Inflammatory macrophage treated with lipopolysaccharide for 1 hour (primary cell): ENCODE measurements at regions not wholly inside any gene's neighbourhood (a gene's known extent, or its start where the extent isn't known, plus 50 kb on each side); places are given as distances from the start of the nearest gene placed in this dataset.
"Not testable (repeated sequence)": the region's sequence is repeated elsewhere in the genome, so short reads cannot be mapped to it uniquely, and the experiment has no call there.

Source experiments
- DNase-seq, 2 donors: peaks; one replicate each; pipeline ENCODE4 v3.0.0-alpha.2; 2020 to 2022

DNA sequence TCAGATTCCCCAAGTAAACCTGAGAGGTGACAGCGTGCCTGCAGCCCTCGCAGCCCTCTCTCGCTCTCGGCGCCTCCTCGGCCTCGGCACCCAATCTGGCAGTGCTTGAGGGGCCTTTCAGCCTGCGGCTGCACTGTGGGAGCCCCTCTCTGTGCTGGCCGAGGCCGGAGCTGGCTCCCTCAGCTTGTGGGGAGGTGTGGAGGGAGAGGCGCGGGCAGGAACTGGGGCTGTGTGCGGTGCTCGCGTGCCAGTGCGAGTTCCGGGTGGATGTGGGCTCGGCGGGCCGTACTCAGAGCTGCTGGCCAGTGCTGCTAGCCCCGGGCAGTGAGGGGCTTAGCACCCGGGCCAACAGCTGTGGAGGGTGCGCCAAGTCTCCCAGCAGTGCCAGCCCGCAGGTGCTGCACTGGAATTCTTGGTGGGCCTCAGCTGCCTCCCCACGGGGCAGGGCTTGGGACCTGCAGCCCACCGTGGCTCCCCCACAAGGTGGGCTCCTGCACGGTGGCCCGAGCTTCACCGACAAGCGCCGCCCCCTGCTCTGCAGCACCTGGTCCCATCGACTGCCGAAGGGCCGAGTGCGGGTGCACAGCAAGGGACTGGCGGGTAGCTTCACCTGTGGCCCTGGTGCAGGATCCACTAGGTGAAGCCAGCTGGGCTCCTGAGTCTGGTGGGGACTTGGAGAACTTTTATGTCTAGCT lies 809.7 kb upstream of the ADGRB3 start:
- no peak for DNase-seq

DNA sequence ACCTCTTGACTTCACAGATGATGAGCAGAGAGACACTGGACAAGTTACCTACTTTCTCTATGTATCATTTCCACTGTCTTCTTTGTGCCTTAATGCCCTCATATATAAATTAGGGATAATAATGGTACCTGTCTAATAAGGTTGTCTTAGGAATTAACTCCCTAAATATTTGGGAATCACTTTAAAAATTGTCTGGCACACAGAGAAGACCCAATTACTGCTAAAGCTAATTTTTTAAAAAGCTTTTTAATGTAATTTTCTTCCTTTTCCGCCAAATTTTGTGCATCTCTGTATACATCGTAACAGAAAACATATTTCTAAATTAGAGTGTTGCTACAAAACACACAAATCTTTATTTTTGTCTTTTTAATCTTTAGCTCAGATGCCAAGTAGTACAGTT lies 816.8 kb upstream of the ADGRB3 start:
- DNase-seq = no peak

DNA sequence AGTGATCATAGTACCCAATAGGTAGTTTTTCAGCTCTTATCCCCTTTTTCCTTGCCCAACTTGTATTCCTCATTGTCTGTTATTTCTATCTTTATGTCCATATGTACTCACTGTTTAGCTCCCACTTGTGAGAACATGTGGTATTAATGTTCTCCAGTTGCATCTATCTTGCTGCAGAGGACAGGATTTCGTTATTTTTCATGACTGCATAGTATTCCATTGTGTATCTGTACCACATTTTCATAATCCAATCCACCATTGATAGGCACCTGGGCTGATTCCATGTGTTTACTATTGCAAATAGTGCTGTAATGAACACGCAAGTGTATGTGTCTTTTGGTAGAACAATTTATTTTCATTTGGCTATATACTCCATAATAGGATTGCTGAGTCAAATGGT lies 819.5 kb upstream of the ADGRB3 start:
- DNase-seq = no peak

DNA sequence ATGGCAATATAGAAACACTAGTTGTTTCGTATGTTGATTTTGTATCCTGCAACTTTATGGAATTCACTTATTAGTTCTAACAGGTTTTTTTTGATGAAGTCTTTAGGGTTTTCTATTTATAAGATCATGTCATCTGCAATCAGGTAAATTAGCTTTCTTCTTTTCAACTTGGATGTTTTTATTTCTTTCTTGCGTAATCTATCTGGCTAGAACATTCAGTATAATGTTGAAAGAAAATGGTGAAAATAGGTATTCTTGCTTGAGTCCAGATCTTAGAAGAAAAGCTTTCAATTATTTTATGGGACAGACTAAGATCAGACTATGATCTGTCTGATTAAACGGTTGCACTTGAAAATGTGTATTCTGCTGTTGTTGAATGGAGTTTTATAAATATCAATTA lies 820.8 kb upstream of the ADGRB3 start:
- no peak for DNase-seq

DNA sequence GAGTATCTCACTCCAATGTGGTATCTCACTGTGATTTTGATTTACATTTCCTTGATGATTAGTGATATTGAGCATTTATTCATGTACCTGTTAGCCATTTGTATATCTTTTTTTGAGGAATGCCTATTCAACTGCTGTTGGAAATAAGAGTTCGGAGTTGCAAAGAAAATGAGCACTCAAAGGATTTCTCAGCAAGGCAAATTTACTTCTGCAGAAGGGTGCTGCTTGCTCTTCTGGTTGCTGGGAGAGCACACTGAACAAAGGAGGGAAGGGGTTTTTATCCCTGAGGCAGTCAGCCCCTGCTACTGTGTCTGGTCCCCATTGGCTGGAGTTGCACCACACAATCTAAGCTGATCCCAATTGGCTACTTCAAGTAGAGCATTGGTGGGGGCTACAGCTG lies 822.4 kb upstream of the ADGRB3 start:
- DNase-seq = no peak

DNA sequence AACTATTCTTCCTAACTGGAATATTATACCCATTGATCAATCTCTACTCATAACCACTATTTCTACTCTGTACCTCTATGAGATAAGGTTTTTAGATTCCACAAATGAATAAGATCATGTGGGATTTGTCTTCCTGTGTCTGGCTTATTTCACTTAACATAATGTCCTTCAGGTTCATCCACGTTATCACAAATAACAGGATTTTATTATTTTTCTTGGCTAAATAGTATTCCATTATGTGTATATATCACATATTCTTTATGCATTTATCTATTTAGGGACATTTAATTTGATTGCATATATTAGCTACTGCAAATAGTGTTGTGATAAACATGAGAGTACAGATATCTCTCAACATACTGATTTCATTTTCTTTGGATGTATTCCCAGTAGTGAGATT lies 823.0 kb upstream of the ADGRB3 start:
- DNase-seq = no peak

DNA sequence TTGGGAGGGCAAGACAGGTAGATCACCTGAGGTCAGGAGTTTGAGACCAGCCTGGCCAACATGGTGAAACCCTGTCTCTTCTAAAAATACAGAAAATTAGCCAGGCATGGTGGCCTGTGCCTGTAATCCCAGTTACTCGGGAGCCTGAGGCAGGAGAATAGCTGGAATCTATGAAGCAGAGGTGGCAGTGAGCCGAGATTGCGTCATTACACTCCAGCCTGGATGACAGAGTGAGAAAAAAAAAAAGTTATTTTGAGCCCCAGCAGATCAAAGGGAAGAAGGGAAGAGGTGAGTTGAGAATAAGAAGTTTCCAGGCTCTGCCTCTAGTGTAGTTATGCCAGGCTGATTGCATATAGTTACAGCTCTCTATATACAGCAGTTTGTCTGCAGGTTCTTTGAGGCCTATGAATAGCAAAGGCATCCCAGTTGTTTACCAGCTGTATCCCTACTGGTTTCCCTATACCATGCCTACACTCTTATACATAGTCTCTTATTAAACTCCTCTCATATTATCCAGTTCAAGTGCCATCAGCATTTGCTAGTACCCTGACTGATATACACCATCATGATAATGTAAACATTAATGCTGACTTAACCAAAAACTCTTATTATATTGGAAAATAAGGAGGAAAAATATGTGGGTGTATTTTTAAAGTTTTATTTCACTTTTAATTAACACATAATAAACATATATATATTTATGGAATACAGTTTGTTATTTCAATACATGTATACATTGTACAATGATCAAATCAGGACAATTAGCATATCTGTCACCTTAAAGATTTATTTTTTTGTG lies 823.6 kb upstream of the ADGRB3 start:
- DNase-seq = no peak

DNA sequence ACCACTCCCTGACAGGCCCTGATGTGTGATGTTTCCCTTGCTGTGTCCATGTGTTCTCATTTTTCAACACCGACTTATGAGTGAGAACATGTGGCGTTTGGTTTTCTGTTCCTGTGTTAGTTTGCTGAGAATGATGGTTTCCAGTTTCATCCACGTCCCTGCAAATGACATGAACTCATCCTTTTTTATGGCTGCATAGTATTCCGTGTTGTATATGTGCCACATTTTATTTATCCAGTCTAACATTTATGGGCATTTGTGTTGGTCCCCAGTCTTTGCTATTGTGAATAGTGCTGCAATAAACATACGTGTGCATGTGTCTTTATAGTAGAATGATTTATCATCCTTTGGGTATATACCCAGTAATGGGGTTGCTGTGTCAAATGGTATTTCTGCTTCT lies 830.3 kb upstream of the ADGRB3 start:
- not testable (repeated sequence) for DNase-seq

DNA sequence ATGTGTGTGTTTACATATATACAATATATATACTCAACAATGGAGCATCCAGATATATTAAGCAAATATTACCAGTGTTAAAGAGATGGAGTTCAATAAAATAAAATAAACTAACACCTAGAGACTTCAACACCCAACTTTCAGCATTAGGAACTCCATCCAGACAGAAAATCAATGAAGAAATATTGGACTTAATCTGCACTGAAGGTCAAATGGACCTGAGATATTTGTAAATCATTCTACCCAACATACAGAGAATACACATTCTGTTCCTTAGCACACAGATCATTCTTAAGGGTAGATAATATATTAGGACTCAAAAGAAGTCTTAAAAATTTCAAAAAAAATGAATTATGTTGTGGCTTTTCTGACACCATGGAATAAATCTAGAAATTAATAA lies 832.3 kb upstream of the ADGRB3 start:
- no peak for DNase-seq

DNA sequence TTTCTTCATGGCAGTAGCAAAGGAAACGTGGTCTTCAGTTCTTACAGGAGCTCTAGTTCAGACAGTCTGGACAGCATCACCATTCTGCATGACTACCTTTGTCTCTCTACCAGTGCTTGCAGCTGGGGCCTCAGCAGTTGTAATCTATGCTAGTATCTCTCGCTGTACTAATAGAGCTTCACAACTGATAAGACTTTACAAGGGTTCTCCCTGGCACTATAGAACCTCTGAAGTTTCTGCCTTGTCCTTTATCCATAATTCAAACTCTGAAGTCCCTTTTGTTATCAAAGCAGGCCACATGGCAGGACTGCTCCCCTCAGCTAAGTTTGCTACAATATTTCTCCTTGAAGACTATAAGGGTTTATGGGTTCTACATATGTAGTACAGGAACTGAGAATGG lies 842.1 kb upstream of the ADGRB3 start:
- no peak for DNase-seq

DNA sequence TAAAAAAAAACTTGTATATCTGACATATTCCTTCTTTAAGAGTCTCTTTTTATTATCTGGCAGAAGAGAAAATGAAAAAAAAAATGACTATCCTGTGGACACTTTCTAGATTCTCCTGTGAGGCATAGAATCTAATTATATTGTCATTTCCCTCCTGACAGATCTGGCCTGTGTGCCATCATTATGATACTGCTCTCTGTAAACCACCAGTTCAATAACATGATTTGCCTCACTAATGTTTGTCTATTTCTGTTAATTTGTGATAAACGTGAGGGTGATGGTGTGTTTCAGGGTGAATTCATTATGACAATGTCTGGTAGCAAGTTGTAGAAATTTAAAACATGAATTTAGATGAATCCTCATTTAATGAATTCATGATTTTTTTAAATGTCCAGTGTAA lies 844.5 kb upstream of the ADGRB3 start:
- DNase-seq = no peak

DNA sequence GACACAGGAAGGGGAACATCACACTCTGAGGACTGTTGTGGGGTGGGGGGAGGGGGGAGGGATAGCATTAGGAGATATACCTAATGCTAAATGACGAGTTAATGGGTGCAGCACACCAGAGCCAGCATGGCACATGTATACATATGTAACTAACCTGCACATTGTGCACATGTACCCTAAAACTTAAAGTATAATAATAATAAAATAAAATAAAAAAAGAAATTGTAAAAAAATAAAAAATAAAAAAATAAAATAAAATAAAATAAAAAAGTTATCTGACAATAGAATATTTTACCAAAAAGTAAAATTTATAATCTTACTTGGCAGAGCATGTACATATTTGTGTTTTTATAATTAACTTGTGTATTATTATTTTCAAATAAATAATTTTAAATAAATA lies 848.0 kb upstream of the ADGRB3 start:
- not testable (repeated sequence) for DNase-seq

DNA sequence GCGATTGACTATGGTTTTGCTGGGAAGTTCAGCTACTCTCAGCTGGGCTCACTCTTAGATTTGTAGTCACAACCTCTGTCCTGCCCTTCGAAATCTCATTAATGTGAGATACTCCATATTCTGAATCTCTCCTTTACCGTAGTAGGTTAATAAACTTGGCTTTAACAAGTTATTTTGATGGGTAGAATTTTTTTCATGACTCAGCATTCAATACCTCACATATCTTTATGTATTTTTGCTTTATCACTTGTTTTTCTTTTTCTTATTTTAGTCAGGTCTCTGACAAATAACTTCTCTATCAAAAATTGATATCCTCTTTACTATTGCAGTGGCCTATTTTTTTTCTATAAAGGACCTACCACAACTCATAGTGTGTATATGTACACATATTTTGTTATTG lies 855.2 kb upstream of the ADGRB3 start:
- DNase-seq = no peak

DNA sequence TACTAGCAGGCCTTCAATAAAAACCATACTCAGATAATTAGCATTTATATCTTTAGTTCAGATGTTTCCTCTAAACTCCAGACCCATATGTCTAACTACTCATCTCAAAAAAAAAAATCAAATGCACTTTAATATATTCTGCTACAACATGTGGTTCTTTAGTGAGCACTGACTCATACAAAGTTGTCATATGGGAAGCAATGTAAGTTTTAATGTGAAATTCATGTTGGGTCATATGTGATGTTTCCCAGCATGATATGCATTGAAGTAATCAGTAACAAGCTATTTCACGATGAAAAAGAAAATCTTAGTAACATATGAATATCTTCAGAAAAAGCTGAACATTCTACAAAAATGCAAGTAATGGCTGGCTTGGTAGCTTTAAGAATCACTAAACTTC lies 859.7 kb upstream of the ADGRB3 start:
- no peak for DNase-seq

DNA sequence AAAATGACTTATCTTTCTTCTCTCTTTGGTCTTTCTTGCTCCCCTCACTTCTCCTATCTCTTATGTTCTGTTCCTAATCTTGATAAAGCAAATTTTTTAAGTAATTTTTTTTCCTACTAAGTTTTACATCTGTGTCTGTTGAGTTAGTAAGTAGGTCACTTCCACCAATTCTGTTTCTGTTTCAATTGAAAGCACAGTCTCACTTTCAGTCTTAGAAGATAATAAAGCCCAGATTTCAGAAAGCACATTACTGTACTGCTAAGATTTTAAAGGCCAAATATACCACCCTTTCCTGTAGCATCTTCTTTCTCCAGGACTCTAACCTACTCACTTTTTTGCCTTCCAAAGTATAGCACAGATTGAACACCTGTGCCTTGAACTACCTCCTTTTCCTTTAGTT lies 866.1 kb upstream of the ADGRB3 start:
- no peak for DNase-seq

DNA sequence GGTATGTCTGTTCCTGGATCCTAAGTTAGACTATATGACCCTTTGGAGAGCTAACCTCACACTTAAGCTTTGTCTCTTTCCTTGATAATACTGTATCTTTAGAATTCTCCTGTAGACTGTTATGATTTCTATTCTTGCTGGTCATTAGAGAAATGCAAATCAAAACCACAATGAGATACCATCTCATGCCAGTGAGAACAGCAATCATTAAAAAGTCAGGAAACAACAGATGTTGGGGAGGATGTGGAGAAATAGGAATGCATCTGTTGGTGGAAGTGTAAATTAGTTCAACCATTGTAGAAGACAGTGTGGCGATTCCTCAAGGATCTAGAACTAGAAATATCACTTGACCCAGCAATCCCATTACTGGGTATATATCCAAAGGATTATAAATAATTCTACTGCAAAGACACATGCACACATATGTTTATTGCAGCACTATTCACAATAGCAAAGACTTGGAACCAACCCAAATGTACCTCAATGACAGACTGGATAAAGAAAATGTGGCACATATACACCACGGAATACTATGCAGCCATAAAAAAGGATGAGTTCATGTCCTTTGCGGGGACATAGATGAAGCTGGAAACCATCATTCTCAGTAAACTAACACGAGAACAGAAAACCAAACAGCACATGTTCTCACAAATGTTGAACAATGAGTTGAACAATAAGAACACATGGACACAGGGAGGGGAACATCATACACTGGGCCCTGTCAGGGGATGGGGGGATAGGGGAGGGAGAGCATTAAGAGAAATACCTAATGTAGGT lies 867.8 kb upstream of the ADGRB3 start:
- not testable (repeated sequence) for DNase-seq

DNA sequence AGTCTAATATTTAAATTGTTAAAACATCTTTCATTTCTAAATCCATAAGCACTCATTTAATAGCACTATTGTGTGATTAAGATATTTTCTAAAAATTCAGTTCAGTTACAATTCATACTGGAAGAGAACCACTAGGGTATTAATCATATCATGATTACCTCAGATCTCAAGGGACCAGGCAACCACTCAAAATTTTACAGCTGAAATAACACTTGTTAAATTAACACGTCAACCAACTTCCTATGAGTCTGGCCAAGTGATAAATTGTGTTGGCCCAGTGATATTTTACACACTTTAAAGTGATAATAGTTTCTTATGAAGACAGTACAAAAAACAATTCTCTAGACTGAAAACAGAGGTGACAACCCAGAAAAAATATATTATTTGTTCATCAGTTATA lies 869.0 kb upstream of the ADGRB3 start:
- DNase-seq = no peak

DNA sequence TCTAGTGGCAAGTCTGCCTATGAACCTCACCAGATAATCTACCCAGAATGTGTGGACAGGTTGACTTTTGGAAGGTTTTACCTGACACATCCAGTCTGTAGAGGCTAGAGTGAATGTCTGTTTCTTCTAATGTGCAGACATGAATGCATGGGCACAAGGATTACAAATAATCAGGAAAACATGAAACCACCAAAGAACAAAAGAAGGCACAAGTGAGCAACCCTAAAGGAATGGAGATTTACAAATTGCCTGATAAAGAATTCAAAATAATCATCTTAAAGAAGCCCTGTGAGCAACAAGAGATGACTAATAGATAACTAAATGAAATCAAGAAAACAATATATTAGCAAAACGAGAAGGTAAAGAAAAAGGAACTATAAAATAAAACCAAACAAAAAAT lies 876.1 kb upstream of the ADGRB3 start:
- no peak for DNase-seq

DNA sequence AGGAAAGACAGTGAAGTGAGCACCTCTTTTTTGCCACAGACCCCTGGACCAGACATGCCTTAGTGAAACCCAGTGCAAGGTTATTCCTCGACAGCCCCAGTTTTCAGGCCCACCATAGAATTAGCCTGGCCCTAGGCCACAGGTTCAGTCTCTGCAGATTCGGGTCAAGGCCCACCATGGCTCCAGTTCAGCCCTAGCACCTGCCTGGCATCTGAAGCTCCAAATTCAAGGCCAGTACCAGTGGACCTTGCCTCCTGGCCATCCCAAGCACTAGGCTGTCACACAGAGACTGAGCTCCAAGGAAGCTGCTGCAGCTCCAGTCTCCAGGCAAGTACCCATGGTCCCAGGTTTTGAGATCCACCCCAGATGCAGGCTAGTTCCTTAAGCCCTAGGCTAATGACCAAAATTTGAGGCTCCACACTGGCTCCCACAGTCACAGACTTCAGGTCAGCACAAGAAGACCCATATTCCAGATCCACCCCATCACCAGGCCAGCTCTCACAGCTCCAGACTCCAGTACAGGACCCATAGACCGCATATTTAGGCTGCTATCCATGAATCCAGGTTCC lies 877.5 kb upstream of the ADGRB3 start:
- no peak for DNase-seq

DNA sequence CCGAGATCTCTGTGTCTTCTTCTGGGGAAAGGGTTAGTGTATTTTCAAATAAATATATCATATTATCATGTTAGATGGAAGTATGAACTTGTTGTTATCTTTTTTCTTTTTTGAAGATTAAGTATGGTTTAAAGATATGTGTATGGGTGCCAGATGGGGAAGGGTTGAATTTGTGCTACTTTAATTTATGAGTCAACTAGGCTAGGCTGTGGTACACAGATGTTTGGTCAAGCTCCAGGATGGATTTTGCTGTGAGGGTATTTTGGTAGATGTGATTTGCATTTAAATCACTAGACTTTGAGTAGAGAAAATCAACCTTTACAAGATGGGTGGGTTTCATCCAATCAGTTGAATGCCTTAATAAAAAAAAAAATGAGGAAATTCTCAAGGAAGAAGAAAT lies 886.6 kb upstream of the ADGRB3 start:
- DNase-seq = no peak

DNA sequence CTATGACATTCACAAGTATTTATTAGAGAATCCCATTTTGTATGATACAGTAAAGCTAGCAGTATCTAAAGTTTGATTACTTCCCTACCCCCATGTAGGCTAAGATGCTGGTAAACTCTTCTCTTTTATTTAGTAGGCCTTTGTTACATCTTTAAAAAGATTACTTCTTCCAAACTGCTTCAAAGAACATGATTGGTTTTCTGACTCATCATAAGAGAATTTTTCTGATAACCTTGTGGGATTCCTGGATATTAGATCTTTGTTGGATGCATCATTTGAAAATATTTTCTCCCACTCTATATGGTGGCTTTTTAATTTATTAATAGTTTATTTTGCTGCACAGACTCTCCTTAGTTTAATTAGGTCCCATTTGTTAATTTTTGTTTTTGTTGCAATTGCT lies 898.3 kb upstream of the ADGRB3 start:
- DNase-seq = no peak

DNA sequence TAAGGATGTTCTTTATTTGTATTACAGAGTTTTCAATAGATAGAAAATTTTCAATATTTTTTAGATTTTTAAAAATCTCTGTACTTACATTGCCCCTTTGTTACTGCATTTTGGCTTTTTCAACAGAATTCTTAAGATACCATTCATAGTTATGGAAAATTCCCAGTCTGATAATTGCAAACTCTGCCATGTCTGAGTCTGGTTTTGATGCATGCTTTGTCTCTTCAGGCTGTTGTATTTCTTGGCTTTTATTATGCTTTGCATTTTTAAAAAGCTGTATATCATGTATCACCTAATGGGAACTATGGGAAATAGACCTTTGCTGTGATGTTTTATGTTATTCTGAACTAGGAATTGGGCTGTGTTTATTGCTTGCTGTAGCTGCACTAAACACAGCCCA lies 898.9 kb upstream of the ADGRB3 start:
- no peak for DNase-seq

DNA sequence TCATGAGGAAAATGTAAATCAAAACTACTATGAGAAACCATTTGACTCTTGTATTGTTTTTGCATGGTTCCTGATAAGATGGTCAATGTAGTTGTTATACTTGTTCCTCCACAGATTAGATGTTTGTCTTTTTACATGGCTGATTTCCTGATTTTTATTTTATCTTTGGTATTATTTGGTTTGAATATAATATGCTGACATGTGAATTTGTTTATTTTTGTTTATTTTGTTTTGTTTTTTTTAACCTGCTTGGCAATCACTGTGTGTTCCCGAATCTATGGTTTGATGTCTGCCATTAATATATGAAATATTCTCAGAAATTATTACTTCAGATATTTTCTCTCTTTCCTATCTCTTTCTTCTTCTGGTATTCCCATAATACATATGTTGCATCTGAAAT lies 899.5 kb upstream of the ADGRB3 start:
- DNase-seq = no peak

DNA sequence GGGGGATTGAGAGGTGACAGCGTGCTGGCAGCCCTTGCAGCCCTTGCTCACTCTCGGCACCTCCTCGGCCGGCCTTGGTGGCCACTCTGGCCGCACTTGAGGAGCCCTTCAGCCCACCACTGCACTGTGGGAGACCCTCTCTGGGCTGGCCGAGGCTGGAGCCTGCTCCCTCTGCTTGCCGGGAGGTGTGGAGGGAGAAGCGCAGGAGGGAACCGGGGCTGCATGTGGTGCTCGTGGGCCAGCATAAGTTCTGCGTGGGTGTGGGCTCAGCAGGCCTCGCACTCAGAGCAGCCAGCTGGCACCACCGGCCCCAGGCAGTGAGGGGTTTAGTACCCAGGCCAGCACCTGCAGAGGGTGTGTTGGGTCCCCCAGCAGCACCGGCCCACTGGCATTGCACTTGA lies 912.2 kb upstream of the ADGRB3 start:
- no peak for DNase-seq
